ENCODE measurements at regions not wholly inside any gene's neighbourhood (a gene's known extent, or its start where the extent isn't known, plus 50 kb on each side); places are given as distances from the start of the nearest gene placed in this dataset.
A peak's percentile ranks its signal among the peaks of the same experiment; 100 is the strongest.
"Not testable (repeated sequence)": the region's sequence is repeated elsewhere in the genome, so short reads cannot be mapped to it uniquely, and the experiment has no call there.

DNA sequence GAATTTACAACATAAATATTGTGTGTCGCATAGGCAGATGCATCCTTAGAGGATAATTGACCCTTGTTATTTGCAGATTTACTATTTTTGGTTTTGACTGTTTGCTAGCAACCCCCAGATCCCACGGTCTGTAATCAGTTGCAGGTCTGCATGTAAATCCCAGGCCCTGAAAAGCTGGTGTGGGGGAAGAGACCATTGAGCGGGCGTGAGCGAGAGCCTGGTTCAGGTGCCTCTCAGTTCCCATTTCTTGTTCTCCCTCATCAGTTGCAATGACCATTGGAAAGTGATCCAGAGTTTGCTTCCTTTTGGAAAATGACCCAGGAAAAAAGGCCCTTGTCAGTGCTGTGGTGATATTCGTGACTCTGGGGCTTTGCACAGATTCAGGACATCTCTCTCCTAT, 238.9 kb downstream of the UACA start:
- peak; percentile 21 for DNase-seq (ENCODE audit: low spot score)

DNA sequence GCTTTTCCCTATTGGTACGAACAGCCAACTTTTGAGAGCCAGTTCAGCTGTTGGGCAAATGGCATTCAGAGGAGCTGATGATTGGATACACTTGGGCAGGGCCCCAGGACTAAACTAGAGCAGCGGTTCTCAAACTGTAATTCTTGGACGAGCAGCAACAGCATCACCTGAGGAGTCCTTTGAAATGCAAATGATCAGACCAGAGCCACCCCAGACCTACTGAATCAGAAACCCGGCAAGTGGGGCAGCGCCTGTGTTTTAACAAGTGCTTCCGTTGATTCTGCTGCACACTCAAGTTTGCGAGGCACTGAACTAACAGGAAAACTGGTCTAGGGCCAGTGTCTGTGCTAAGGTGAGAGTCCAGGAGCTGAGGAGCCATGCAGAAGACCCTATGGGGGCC, 239.7 kb downstream of the UACA start:
- DNase-seq (ENCODE audit: low spot score) = peak; percentile 29

DNA sequence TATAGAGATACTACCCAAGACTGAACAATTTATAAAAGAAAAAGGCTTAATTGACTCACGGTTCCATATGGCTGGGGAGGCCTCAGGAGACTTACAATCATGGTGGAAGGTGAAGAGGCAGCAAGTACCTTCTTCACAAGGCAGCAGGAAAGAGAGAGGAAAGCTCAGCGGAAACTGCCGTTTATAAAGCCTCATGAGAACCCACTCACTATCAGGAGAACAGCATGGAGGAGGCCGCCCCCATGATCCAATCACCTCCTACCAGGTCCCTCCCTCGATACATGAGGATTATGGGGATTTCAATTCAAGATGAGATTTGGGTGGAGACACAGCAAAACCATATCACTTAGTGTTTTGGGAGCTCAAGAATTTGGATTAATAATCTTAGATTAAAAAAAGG, 240.2 kb downstream of the UACA start:
- DNase-seq (ENCODE audit: low spot score) = no peak

DNA sequence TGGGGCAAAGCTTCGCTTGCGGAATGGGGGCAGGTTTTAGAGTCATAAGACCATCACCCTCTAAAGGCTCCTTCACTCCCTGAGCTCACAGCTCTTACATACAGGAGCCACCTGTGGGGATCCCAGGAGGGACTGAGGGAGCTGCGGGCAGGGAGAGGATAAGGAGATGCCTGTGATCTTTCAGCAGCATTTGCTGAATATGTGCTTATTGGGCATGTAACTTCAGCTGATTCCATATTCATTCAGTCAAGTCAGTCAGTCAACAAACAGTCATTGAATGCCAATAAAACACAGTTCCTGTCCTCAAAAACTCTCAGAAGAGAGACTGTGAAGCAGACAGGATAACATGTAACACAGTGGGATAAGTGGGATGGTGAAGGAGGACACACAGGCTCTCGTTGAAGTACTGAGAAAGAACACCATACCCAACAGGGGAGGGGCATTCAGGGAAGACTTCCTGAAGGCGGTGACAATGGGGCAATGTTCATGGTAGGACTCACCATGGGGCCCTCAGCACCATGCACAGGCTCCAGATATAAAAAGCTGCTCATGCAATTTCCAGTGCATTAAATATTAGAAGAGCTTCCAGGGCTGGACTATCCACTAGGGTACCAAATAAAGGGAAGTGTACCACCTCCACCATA, 240.9 kb downstream of the UACA start:
- no peak for DNase-seq (ENCODE audit: low spot score)

GRCh38 chr15:70521576-70522322, 241.6 kb downstream of the UACA start:
- no peak for DNase-seq (ENCODE audit: low spot score)

GRCh38 chr15:70519616-70520015, 243.7 kb downstream of the UACA start:
- no peak for DNase-seq (ENCODE audit: low spot score)

DNA sequence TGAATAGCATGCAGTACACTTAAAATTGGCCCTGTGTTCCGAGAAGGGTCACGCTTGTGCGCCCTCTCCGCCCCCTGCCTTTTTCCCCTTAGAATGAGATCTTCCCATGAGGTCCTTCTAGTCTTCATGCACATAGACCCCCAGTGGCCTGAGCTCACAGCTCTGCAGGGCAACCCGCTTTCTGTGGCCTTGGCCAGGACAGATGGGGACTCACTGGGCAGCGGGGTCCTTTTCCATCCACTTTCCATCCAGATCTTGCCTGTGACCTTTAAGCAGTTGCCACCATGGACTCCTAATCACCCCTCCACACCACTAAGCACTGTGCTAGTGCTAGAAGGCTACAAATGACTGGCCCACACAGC, 244.4 kb downstream of the UACA start:
- DNase-seq (ENCODE audit: low spot score) = no peak

- no peak for DNase-seq (ENCODE audit: low spot score)
Measured at GRCh38 chr15:70518201-70519003, 245.0 kb downstream of the UACA start.

DNA sequence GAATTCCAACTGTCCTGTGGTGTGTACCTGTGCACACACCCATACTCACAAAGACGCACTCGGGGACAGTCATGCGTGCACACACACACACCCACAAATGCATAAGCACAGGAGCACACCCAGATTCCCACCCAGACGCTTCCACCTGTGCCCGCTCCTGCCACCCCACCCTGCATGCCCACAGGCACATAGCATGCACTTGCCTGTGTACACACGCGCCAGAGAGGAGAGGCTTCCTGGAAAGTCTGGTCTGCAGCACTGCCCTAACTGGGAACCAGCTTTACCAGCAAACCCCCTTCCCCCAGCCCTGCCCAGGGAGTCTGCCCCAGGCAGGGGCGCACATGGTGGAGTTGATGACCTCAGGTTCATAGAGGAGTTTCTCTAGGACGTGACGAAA, 246.2 kb downstream of the UACA start:
- DNase-seq (ENCODE audit: low spot score) = no peak

DNA sequence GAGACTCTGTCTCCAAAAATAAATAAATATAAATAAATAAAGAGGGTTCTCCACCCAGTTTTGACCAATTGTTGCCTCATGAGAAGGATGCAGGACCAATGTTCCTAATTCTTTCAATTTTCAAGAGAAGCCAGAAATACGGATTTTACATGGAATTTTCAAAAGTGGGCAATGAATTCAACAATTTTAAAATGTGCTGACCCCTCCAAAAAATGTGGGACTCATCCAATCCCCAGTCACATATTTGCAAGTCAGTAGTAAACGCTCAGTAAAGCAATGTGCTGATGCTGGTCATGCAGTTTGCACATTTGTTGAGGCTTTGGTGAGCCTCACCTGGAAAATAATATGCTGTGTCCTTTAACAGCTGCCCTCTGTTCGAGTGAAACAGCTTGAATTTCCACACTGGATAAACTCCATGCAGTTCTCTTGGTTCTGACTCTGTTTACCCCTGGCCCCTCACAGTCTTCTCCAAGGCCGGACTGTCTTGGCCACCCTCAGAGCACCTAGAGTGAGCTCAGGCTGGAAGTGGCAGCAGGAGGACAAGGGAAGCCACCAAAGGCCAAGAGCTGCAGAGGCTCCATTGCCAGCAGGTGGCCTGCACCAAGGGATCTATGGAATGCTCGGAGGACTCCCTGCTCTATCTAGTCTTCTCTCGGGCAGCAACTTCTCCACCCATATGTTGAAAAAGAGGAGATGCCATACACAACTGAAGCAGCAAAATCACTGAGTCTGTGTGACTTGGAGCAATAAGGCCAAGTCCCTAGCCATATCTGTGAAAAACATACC, 246.8 kb downstream of the UACA start:
- no peak for DNase-seq (ENCODE audit: low spot score)

DNA sequence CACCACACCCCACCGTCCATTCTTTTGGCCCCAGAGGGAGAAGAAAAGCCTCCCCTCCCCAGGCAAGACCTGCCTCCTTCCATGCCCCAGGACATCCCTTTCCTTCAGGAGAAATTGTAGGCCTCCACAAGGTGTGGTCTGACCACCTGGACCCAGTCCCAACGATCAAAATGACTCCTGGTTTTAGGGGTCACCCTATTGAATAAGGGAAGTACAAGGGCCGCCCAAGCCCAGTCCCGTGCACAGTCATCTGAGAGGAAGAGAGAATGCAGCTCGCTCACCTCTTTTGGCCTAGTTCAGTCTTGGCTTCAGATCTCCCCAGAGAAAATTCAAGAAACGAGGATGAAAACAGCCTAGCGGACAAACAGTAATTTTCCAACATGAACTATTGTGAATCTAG, 249.1 kb downstream of the UACA start:
- DNase-seq (ENCODE audit: low spot score) = no peak

GRCh38 chr15:70513819-70514218, 249.5 kb downstream of the UACA start:
- no peak for DNase-seq (ENCODE audit: low spot score)

- peak; percentile 64 for DNase-seq (ENCODE audit: low spot score)
Measured at GRCh38 chr15:70512772-70513362, 250.5 kb downstream of the UACA start.

DNA sequence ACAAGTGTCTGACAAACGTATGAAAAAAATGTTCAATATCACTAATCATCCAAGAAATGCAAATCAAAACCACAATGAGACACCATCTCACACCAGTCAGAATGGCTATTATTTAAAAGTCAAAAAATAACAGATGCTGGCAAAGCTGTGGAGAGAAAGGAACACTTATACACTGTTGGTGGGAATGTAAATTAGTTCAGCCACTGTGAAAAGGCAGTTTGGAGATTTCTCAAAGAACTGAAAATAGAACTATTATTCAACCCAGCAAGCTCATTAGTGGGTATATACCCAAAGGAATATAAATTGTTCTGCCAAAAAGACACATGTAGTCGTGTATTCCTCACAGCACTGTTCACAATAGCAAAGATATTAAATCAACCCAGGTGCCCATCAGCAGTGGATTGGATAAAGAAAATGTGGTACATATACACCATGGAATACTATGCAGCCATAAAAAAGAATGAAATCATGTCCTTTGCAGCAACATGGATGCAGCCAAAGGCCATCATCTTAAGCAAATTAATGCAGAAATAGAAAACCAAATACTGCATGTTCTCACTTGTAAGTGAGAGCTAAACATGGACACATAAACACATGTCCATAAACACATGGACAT, 251.3 kb downstream of the UACA start:
- DNase-seq (ENCODE audit: low spot score) = not testable (repeated sequence)

DNA sequence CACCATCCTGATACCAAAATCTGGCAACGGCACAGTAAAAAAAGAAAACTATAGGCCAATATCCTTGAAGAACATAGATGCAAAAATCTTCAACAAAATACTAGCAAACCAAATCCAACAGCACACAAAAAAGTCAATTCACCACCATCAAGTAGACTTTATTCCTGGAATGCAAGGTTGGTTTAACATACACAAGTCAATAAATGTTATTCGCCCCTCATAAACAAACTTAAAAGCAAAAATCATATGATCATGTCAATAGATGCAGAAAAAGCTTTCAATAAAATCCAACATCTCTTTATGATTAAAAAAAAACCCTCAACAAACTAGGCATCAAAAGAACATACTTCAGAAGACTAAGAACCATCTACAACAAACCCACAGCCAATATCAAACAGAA, 252.9 kb downstream of the UACA start:
- no peak for DNase-seq (ENCODE audit: low spot score)

GRCh38 chr15:70509731-70510143, 253.6 kb downstream of the UACA start:
- DNase-seq (ENCODE audit: low spot score) = no peak

- DNase-seq (ENCODE audit: low spot score) = no peak
Measured at GRCh38 chr15:70509282-70509662, 254.1 kb downstream of the UACA start.

DNA sequence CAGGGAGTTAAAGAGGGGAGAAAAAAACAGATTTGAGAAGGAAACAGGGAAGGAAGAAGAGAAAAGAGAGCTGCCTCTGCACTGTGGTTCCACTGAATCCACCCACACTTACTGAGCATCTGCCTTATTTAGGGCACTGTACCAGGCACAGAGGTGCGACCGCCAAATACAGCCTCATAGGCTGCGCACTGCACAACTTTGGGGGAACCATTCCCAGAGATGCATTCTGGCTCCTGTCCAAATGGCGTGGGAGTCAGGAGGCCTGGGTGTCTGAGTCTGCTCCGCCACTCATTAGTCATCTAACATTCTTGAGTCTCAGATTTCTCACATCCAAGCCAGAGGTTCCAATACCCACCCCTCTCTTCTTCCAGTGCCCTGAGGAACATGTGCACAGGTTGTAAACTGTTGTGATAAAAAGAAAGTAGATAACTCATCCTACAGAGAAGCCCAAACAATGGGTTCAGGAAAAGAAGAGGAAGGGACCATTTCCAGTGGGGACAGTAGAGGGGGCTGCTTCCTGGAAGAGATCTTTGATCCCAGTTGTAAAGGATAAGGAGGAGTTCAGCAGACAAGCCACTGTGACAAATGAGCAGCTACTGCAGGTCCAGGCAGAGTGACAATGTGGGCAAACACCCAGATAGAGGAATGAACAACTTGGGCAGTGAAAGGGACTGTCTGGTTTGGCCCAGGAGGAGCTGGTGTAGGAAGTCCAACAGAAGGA, 254.6 kb downstream of the UACA start:
- no peak for DNase-seq (ENCODE audit: low spot score)

DNA sequence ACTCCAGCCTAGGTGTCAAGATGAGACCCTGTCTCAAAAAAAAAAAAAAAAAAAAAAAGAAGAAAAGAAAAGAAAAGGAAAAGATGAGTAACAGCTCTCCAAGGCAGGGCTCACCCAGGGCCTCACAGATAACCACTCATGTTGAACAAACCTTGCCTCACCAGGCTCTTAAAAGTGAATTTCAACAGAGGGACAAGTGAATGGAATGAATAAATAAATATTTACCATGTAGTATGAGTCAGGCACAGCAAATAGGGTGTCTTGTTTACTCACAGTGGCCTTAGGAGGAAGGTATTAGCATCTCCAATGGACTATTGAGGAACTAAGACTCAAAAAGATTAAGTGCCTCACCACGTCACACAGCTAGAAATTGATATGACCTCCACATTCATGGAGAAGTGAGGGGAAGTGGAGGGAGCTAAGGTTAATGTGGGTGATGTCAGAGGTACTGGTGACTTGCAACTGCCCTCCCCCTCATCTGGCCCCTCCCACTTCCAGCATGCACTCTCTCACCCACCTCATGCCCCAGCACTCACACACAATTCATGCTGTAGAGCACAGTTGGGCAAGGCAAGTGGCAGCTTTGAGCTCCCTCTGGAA, 255.5 kb downstream of the UACA start:
- DNase-seq (ENCODE audit: low spot score) = no peak
